Mesendoderm (in vitro differentiated cells): ENCODE measurements at regions not wholly inside any gene's neighbourhood (a gene's known extent, or its start where the extent isn't known, plus 50 kb on each side); places are given as distances from the start of the nearest gene placed in this dataset.

Experiments
- DNase-seq: peaks from one replicate; pipeline ENCODE4 v3.0.0; 2013
- H2AK5ac ChIP-seq: 2 replicates; pipeline ENCODE4 v1.6.1; 2013; ENCODE audit warnings: low read length, inconsistent platforms
- H2BK120ac ChIP-seq: 2 replicates; pipeline ENCODE4 v1.6.1; 2013; ENCODE audit warnings: low read depth, mild to moderate bottlenecking, low read length, moderate library complexity, mixed read lengths
- H2BK15ac ChIP-seq: replicated peaks from 2 replicates; pipeline ENCODE4 v1.6.1; 2013; ENCODE audit warnings: low read depth, mild to moderate bottlenecking, moderate library complexity
- H2BK5ac ChIP-seq: 2 replicates; pipeline ENCODE4 v1.6.1; 2013; ENCODE audit warnings: low read length, inconsistent platforms
- H3K18ac ChIP-seq: 2 replicates; pipeline ENCODE4 v1.6.1; 2013; ENCODE audit warnings: mild to moderate bottlenecking, low read length, mixed read lengths
- H3K23ac ChIP-seq: one replicate; pipeline ENCODE4 v1.6.1; 2013; ENCODE audit warnings: low read length
- H3K27ac ChIP-seq: 2 replicates; pipeline ENCODE4 v1.5.1; 2013; ENCODE audit warnings: low read depth, mild to moderate bottlenecking, inconsistent platforms, low read length, moderate library complexity
- H3K27me3 ChIP-seq: 2 replicates; pipeline ENCODE4 v1.6.1; 2013; ENCODE audit warnings: low read length, control low read depth, mild to moderate bottlenecking, inconsistent platforms; ENCODE audit not compliant: insufficient read depth, poor library complexity
- H3K36me3 ChIP-seq: 2 replicates; pipeline ENCODE4 v1.6.1; 2013; ENCODE audit warnings: low read length, inconsistent platforms; ENCODE audit not compliant: control insufficient read depth, insufficient read depth
- H3K4ac ChIP-seq: one replicate; pipeline ENCODE4 v1.6.1; 2013; ENCODE audit warnings: low read depth, mild to moderate bottlenecking, low read length, moderate library complexity
- H3K4me1 ChIP-seq: 2 replicates; pipeline ENCODE4 v1.6.1; 2013; ENCODE audit warnings: low read depth, low read length, inconsistent platforms; ENCODE audit not compliant: control insufficient read depth
- H3K4me2 ChIP-seq: 2 replicates; pipeline ENCODE4 v1.6.1; 2013; ENCODE audit warnings: low read length
- H3K4me3 ChIP-seq: 2 replicates; pipeline ENCODE4 v1.5.1; 2013; ENCODE audit warnings: mild to moderate bottlenecking, low read length
- H3K56ac ChIP-seq: one replicate; pipeline ENCODE4 v1.6.1; 2013; ENCODE audit warnings: low read length
- H3K79me1 ChIP-seq: 2 replicates; pipeline ENCODE4 v1.6.1; 2013; ENCODE audit warnings: low read length, inconsistent platforms
- H3K79me2 ChIP-seq: 2 replicates; pipeline ENCODE4 v1.6.1; 2013; ENCODE audit warnings: mild to moderate bottlenecking, low read length; ENCODE audit not compliant: control insufficient read depth, insufficient read depth
- H3K9ac ChIP-seq: 2 replicates; pipeline ENCODE4 v1.6.1; 2013; ENCODE audit warnings: low read length, inconsistent platforms
- H4K5ac ChIP-seq: one replicate; pipeline ENCODE4 v1.6.1; 2013; ENCODE audit warnings: low read length
- H4K8ac ChIP-seq: one replicate; pipeline ENCODE4 v1.6.1; 2013; ENCODE audit warnings: low read depth, mild to moderate bottlenecking, control low read depth, low read length, moderate library complexity
- WGBS: extraction: QIAGEN DNeasy Blood & Tissue Kit; methylation state at CpG from one replicate; pipeline ENCODE4 v1.1.7; 2013; ENCODE audit warnings: low lambda C conversion rate, missing lambda C conversion rate; ENCODE audit not compliant: insufficient coverage; ENCODE audit errors: extremely low coverage; 5-methylcytosine and 5-hydroxymethylcytosine counted together

DNA sequence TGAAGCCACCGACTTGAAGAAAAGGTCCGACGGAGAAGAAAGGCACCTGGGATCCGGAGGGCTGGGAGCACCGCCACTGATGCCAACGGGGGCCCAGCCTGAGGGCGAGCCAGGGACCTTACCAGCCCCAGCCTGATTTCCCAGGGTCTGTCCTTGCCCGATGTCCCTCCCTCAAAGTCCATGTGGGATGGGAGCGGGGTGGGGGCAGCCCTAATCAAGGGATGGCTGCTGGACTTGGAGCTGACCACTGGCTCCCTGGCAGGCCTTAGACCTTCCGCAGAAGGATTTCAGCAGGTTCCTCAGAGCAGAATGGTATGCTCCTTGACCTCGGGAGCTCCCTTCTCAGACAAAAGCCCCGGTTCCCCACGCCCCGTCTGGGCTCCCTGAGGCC lies 99.6 kb downstream of the ZFP36L2 start:
- Histone ChIP-seq H3K36me3 (no peaks in the 10 kb centered on the region), H3K4ac (no peak overlapping the region), H3K18ac (no peak overlapping the region), H3K4me3 (no peak overlapping the region), H3K27me3 (no peaks in the 10 kb centered on the region), H3K23ac (no peak overlapping the region), H3K27ac (no peak overlapping the region), H2BK120ac (no peak overlapping the region), H2BK15ac (no peak overlapping the region), H2BK5ac (no peak overlapping the region), H3K56ac (no peak overlapping the region), H3K4me2 (no peak overlapping the region), H4K5ac (no peak overlapping the region), H3K79me1 (no peaks in the 10 kb centered on the region), H4K8ac (no peak overlapping the region), H2AK5ac (no peak overlapping the region), H3K9ac (no peak overlapping the region), H3K4me1 (no peaks in the 10 kb centered on the region), H3K79me2 (no peaks in the 10 kb centered on the region)
- no peak for DNase-seq
- no CpG with 5 or more reads among the region's 14 CpGs for WGBS

DNA sequence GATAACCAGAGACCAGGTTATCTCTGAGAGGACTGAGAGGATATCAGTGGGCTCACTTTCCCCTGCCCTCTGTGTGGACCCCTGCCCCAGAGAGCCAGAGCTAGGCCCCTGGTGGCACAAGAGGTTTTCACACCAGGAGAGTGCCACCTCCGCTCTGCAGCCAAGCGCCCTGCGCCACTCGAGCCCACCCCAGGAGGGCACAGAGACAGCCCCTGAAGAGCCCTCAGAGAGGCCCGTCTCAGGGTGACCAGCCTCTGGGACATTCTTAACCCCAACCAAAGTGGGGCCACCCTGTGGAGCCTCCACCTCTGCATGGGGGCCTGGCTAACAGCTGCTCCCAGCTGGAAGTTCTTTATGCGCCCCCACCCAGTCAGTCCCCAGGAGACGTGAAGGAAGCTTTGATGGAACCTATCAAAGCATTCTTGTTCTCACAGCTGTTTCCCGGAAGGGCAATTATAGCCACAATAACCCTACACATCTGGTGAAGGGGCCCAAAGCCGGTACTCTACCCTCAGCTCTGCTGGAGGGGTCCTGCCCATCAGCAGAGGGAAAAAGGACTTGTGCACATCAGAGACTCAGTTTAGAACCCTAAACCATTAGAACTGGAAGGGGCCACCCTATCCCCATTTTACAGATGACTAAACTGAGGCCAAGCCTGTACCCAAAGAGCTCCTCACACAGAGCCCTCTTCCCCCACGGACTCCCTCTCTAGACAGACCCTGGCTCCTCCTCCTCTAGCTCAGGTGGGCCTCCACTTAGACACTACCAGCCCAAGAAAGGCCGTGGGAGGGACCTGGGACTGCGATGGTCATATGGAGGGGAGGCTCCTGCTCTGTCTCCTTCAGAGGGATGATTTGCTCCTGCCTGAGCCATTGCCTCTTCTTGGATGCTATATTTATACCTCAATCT lies 101.1 kb downstream of the ZFP36L2 start:
- H3K4me3 ChIP-seq = no peak overlapping the region
- no peak overlapping the region for H4K5ac ChIP-seq
- no peak overlapping the region for H3K9ac ChIP-seq
- no peaks in the 10 kb centered on the region for H3K79me1 ChIP-seq
- no peak overlapping the region for H3K4ac ChIP-seq
- no peak overlapping the region for H2BK120ac ChIP-seq
- no peak overlapping the region for H4K8ac ChIP-seq
- H2BK15ac ChIP-seq = no peak overlapping the region
- H2AK5ac ChIP-seq = no peak overlapping the region
- H3K18ac ChIP-seq = no peak overlapping the region
- no peaks in the 10 kb centered on the region for H3K79me2 ChIP-seq
- H3K36me3 ChIP-seq = no peaks in the 10 kb centered on the region
- H3K27ac ChIP-seq = no peak overlapping the region
- no peak overlapping the region for H2BK5ac ChIP-seq
- WGBS = no CpG with 5 or more reads among the region's 12 CpGs
- H3K4me2 ChIP-seq = no peak overlapping the region
- H3K23ac ChIP-seq = no peak overlapping the region
- no peaks in the 10 kb centered on the region for H3K4me1 ChIP-seq
- no peaks in the 10 kb centered on the region for H3K27me3 ChIP-seq
- no peak for DNase-seq
- H3K56ac ChIP-seq = no peak overlapping the region

- Histone ChIP-seq H2BK120ac (no peak overlapping the region), H3K18ac (no peak overlapping the region), H3K79me1 (no peaks in the 10 kb centered on the region), H2BK15ac (no peak overlapping the region), H3K4ac (no peak overlapping the region), H3K36me3 (no peaks in the 10 kb centered on the region), H2AK5ac (no peak overlapping the region), H3K4me3 (no peak overlapping the region), H3K56ac (no peak overlapping the region), H2BK5ac (no peak overlapping the region), H3K27me3 (no peaks in the 10 kb centered on the region), H3K79me2 (no peaks in the 10 kb centered on the region), H3K4me1 (no peaks in the 10 kb centered on the region), H4K8ac (no peak overlapping the region), H3K27ac (no peak overlapping the region), H4K5ac (no peak overlapping the region), H3K4me2 (no peak overlapping the region), H3K23ac (no peak overlapping the region), H3K9ac (no peak overlapping the region)
- WGBS = 100% methylated on average over 1 of the region's 8 CpGs
- no peak for DNase-seq
Measured at GRCh38 chr2:43124687-43125057, 101.7 kb downstream of the ZFP36L2 start.

DNA sequence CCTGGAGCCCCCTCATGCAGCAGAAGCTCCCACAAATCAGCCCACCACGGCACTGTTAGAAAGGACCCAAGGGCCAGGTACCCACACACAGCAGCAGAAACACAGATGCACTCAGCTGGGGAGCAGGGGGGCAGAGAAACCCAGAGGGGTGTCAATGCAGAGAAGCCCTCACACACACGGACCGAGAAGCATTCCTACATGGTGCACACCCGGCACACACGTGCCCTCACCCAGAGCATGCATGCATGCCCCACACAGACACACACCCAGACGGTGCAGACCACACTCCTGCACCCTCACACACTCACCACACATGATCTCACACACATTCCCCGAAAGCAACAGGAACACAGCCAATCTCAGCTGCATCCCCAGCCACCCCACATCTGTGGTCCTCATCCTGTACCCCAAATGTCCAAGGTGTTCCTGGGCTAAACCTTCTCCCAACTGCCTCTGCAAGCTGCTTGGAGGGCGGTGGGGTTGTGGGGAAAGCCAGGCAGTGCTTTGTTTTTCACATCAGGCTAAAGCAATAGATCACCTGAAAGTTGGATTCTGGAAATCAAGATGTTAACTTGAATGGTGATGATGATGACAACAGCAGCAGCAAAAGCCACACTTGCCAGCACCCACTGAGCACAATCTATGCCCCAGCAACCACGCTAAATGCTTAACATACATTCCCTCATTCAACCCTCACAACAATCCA lies 102.3 kb downstream of the ZFP36L2 start:
- H2BK120ac ChIP-seq = no peak overlapping the region
- H3K27me3 ChIP-seq = no peaks in the 10 kb centered on the region
- no peaks in the 10 kb centered on the region for H3K79me1 ChIP-seq
- no peaks in the 10 kb centered on the region for H3K4me1 ChIP-seq
- no peak for DNase-seq
- WGBS = 100% methylated on average over 1 of the region's 9 CpGs
- H4K8ac ChIP-seq = no peak overlapping the region
- H3K4me2 ChIP-seq = no peak overlapping the region
- H3K18ac ChIP-seq = no peak overlapping the region
- no peak overlapping the region for H2AK5ac ChIP-seq
- H3K27ac ChIP-seq = no peak overlapping the region
- H3K36me3 ChIP-seq = no peaks in the 10 kb centered on the region
- H3K23ac ChIP-seq = no peak overlapping the region
- no peak overlapping the region for H3K56ac ChIP-seq
- no peak overlapping the region for H4K5ac ChIP-seq
- no peak overlapping the region for H3K4me3 ChIP-seq
- H3K9ac ChIP-seq = no peak overlapping the region
- H3K4ac ChIP-seq = no peak overlapping the region
- H2BK15ac ChIP-seq = no peak overlapping the region
- H3K79me2 ChIP-seq = no peaks in the 10 kb centered on the region
- H2BK5ac ChIP-seq = no peak overlapping the region

DNA sequence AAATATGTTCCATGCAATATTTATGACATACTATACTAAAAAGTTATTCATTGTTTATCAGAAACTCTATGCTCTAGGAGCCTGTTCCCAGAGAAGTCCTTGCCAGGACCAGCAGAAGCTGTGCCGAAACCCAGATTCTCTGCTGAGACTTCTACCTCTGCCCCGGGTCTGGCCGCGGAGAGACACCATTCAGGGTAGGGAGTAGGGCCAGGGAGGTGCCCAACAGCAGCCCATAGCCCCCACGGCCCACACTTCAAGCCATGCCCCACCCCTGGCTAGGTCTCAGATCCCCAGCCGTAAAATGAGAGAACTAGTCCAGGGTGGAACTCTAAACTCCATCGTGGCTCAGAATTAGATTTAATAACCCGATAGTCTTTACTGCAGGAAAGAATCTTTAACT lies 102.9 kb downstream of the ZFP36L2 start:
- Histone ChIP-seq H3K4me2 (no peak overlapping the region), H3K79me2 (no peaks in the 10 kb centered on the region), H3K27me3 (no peaks in the 10 kb centered on the region)

More for the DNA sequence above, 102.9 kb downstream of the ZFP36L2 start:
- Histone ChIP-seq H3K79me1 (no peaks in the 10 kb centered on the region), H3K56ac (no peak overlapping the region), H3K4me3 (no peak overlapping the region), H2BK5ac (no peak overlapping the region), H2AK5ac (no peak overlapping the region), H3K27ac (no peak overlapping the region), H2BK120ac (no peak overlapping the region), H3K36me3 (no peaks in the 10 kb centered on the region), H2BK15ac (no peak overlapping the region), H4K8ac (no peak overlapping the region), H3K9ac (no peak overlapping the region), H3K18ac (no peak overlapping the region), H4K5ac (no peak overlapping the region), H3K4ac (no peak overlapping the region), H3K23ac (no peak overlapping the region), H3K4me1 (no peaks in the 10 kb centered on the region)
- no CpG with 5 or more reads among the region's 8 CpGs for WGBS
- DNase-seq = no peak
